ENCODE measurements at regions not wholly inside any gene's neighbourhood (a gene's known extent, or its start where the extent isn't known, plus 50 kb on each side); places are given as distances from the start of the nearest gene placed in this dataset.

DNA sequence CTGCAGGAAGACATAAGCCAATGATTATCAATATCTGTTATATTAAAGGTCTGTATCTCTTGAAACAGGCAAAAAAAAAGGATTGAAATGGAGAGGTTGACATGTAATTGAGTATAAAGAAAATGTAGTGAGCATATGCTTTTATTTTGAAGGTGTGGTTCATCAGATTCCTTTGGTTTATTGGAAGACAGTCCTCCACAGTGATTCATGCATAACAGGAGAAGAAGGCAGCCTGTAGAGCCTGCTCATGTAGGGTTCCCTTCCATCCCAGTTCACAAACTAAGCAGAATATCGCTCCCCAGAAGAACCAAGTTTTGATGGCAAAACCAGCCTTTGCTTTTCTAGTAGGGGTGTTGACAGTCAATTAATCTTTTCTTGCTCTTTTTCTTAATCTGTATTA is 1016.8 kb upstream of the ADGRL4 start:
- DNase-seq, result no peak
- Histone ChIP-seq H3F3A (ENCODE audit: insufficient read depth, low read length) (no peaks in the 10 kb centered on the region), H3K9me3 (replicated peaks; ENCODE audit: insufficient read depth, low read length) (no peaks in the 10 kb centered on the region), H2AFZ (ENCODE audit: low read length) (no peak overlapping the region), H3K27me3 (replicated peaks; ENCODE audit: insufficient read depth, low read length) (no peaks in the 10 kb centered on the region), H4K20me1 (ENCODE audit: insufficient read depth, low read length) (no peaks in the 10 kb centered on the region), H3K4me2 (ENCODE audit: low read depth, low read length) (no peak overlapping the region), H3K4me3 (ENCODE audit: low read length) (no peak overlapping the region), H3K36me3 (replicated peaks; ENCODE audit: insufficient read depth, low read length) (no peaks in the 10 kb centered on the region), H3K27ac (ENCODE audit: low read length) (no peak overlapping the region), H3K9me2 (replicated peaks; ENCODE audit: insufficient read depth, low read length) (no peaks in the 10 kb centered on the region), H3K79me2 (ENCODE audit: low read length) (no peaks in the 10 kb centered on the region), H3K4me1 (ENCODE audit: low read length) (no peaks in the 10 kb centered on the region), H3K9ac (ENCODE audit: low read length) (no peak overlapping the region)
- TF ChIP-seq, protein P1, sequence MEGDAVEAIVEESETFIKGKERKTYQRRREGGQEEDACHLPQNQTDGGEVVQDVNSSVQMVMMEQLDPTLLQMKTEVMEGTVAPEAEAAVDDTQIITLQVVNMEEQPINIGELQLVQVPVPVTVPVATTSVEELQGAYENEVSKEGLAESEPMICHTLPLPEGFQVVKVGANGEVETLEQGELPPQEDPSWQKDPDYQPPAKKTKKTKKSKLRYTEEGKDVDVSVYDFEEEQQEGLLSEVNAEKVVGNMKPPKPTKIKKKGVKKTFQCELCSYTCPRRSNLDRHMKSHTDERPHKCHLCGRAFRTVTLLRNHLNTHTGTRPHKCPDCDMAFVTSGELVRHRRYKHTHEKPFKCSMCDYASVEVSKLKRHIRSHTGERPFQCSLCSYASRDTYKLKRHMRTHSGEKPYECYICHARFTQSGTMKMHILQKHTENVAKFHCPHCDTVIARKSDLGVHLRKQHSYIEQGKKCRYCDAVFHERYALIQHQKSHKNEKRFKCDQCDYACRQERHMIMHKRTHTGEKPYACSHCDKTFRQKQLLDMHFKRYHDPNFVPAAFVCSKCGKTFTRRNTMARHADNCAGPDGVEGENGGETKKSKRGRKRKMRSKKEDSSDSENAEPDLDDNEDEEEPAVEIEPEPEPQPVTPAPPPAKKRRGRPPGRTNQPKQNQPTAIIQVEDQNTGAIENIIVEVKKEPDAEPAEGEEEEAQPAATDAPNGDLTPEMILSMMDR (IDR thresholded peaks at IDR 0.05; ENCODE audit: low read length), result no peak
- TF ChIP-seq EZH2 (optimal IDR thresholded peaks at IDR 0.05; ENCODE audit: low read depth, low read length), result no peak
- no peak for TF ChIP-seq EZH2phosphoT487 (IDR thresholded peaks at IDR 0.05; ENCODE audit: low read length)

DNA sequence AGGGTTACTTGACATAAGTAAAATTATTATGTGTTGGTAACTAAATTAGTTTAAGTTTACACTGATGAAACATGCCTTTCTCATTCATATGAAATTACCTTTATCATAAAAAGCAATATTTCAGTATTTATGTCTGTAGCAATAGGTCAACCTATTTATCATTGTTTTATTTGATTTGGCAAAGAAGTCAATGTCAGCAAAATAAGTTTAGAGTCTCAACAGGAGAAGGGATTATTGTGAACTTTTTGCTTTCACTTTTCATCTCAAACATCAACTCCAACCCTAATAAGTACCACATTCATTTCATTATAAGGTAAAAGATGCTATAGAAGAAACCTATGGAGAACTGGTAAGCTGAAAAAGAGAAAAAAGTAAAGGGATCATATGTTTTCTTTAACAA is 1015.4 kb upstream of the ADGRL4 start:
- no peak for DNase-seq
- no peaks in the 10 kb centered on the region for H3F3A ChIP-seq (ENCODE audit: insufficient read depth, low read length)
- no peak overlapping the region for H3K27ac ChIP-seq (ENCODE audit: low read length)
- no peaks in the 10 kb centered on the region for H3K9me2 ChIP-seq (replicated peaks; ENCODE audit: insufficient read depth, low read length)
- H4K20me1 ChIP-seq (ENCODE audit: insufficient read depth, low read length), result no peaks in the 10 kb centered on the region
- H3K4me1 ChIP-seq (ENCODE audit: low read length), result no peaks in the 10 kb centered on the region
- no peaks in the 10 kb centered on the region for H3K79me2 ChIP-seq (ENCODE audit: low read length)
- no peaks in the 10 kb centered on the region for H3K9me3 ChIP-seq (replicated peaks; ENCODE audit: insufficient read depth, low read length)
- H3K4me3 ChIP-seq (ENCODE audit: low read length), result no peak overlapping the region
- no peak overlapping the region for H3K4me2 ChIP-seq (ENCODE audit: low read depth, low read length)
- no peak overlapping the region for H2AFZ ChIP-seq (ENCODE audit: low read length)
- TF ChIP-seq, protein P1 (IDR thresholded peaks at IDR 0.05; ENCODE audit: low read length), result no peak
- no peak for TF ChIP-seq EZH2 (optimal IDR thresholded peaks at IDR 0.05; ENCODE audit: low read depth, low read length)
- TF ChIP-seq EZH2phosphoT487 (IDR thresholded peaks at IDR 0.05; ENCODE audit: low read length), result no peak
- H3K9ac ChIP-seq (ENCODE audit: low read length), result no peak overlapping the region
- no peaks in the 10 kb centered on the region for H3K27me3 ChIP-seq (replicated peaks; ENCODE audit: insufficient read depth, low read length)
- H3K36me3 ChIP-seq (replicated peaks; ENCODE audit: insufficient read depth, low read length), result no peaks in the 10 kb centered on the region

- no peak for DNase-seq
- Histone ChIP-seq H3K27ac (ENCODE audit: low read length) (no peak overlapping the region), H3F3A (ENCODE audit: insufficient read depth, low read length) (no peaks in the 10 kb centered on the region), H3K4me2 (ENCODE audit: low read depth, low read length) (no peak overlapping the region), H3K27me3 (replicated peaks; ENCODE audit: insufficient read depth, low read length) (no peaks in the 10 kb centered on the region), H3K9me2 (replicated peaks; ENCODE audit: insufficient read depth, low read length) (no peaks in the 10 kb centered on the region), H3K79me2 (ENCODE audit: low read length) (no peaks in the 10 kb centered on the region), H3K9ac (ENCODE audit: low read length) (no peak overlapping the region), H3K4me1 (ENCODE audit: low read length) (no peaks in the 10 kb centered on the region), H2AFZ (ENCODE audit: low read length) (no peak overlapping the region), H4K20me1 (ENCODE audit: insufficient read depth, low read length) (no peaks in the 10 kb centered on the region), H3K4me3 (ENCODE audit: low read length) (no peak overlapping the region), H3K36me3 (replicated peaks; ENCODE audit: insufficient read depth, low read length) (no peaks in the 10 kb centered on the region), H3K9me3 (replicated peaks; ENCODE audit: insufficient read depth, low read length) (no peaks in the 10 kb centered on the region)
- TF ChIP-seq EZH2phosphoT487 (IDR thresholded peaks at IDR 0.05; ENCODE audit: low read length), result no peak
- TF ChIP-seq, protein P1 (IDR thresholded peaks at IDR 0.05; ENCODE audit: low read length), result no peak
Measured at GRCh38 chr1:80018348-80018747, 1011.8 kb upstream of the ADGRL4 start.

All from MM.1S (cell line).